ENCODE measurements at regions not wholly inside any gene's neighbourhood (a gene's known extent, or its start where the extent isn't known, plus 50 kb on each side); places are given as distances from the start of the nearest gene placed in this dataset.

DNA sequence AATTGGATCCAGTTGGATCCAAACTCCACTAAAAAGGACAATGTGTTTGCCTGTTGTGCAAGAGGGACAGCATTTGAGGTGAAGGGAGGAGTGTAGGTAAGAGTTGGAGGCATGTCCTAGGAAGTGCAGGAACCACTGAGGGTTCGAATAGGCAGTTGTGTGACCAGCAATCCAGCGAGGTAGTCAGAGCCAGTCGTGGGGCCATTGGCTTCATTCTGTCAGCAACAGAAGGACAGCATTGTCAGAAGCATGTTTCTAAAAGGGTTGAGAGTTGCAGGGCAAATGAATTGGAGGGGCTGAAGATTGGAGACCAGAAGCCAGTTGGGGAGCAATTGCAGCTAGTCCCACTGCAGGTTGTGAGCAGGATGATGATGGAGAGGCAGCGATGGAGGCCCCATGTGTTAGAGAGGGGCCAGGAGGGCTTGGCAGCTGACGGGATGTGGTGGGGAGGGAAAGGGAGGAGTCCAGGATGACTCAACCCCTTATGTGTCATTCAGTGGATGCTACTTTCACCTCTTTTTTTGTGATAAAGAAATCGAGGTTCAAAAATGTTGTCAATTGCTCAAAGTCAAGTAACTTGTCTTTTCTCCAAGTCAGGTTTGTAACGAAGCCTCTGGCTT is 96.7 kb upstream of the SIX3 start:
- DNase-seq (ENCODE audit: low read depth) = no peak
- no peak for TF ChIP-seq CTCF (conservative IDR thresholded peaks at IDR 0.05; ENCODE audit: low read depth, low read length)
- no peak overlapping the region for H3K4me3 ChIP-seq (ENCODE audit: low read length)

- no peak for DNase-seq (ENCODE audit: low read depth)
- TF ChIP-seq CTCF (conservative IDR thresholded peaks at IDR 0.05; ENCODE audit: low read depth, low read length) = no peak
- no peak overlapping the region for H3K4me3 ChIP-seq (ENCODE audit: low read length)
These were observed 93.5 kb upstream of the SIX3 start for GRCh38 chr2:44848026-44848425.

GRCh38 chr2:44850016-44850415 is 91.5 kb upstream of the SIX3 start:
- no peak for TF ChIP-seq CTCF (conservative IDR thresholded peaks at IDR 0.05; ENCODE audit: low read depth, low read length)
- DNase-seq (ENCODE audit: low read depth) = no peak
- H3K4me3 ChIP-seq (ENCODE audit: low read length) = no peak overlapping the region

GRCh38 chr2:44851518-44851917 is 90.0 kb upstream of the SIX3 start:
- no peak for DNase-seq (ENCODE audit: low read depth)
- no peak for TF ChIP-seq CTCF (conservative IDR thresholded peaks at IDR 0.05; ENCODE audit: low read depth, low read length)
- no peak overlapping the region for H3K4me3 ChIP-seq (ENCODE audit: low read length)

GRCh38 chr2:44852594-44852993 is 88.9 kb upstream of the SIX3 start:
- no peak for DNase-seq (ENCODE audit: low read depth)
- no peak overlapping the region for H3K4me3 ChIP-seq (ENCODE audit: low read length)
- no peak for TF ChIP-seq CTCF (conservative IDR thresholded peaks at IDR 0.05; ENCODE audit: low read depth, low read length)

GRCh38 chr2:44859337-44859736 is 82.2 kb upstream of the SIX3 start:
- no peak overlapping the region for H3K4me3 ChIP-seq (ENCODE audit: low read length)
- no peak for TF ChIP-seq CTCF (conservative IDR thresholded peaks at IDR 0.05; ENCODE audit: low read depth, low read length)
- DNase-seq (ENCODE audit: low read depth) = no peak

- no peak for DNase-seq (ENCODE audit: low read depth)
- TF ChIP-seq CTCF (conservative IDR thresholded peaks at IDR 0.05; ENCODE audit: low read depth, low read length) = no peak
- no peak overlapping the region for H3K4me3 ChIP-seq (ENCODE audit: low read length)
These were observed 75.3 kb upstream of the SIX3 start for GRCh38 chr2:44866152-44866551.

Data from retinal pigment epithelial cell (primary cell).